GM23338 (cell line): ENCODE measurements at regions not wholly inside any gene's neighbourhood (a gene's known extent, or its start where the extent isn't known, plus 50 kb on each side); places are given as distances from the start of the nearest gene placed in this dataset.

Experiments used
- ATAC-seq: fragments of 200-7000 bp; cut with Tn5 transposase; 3 replicates; pipeline ENCODE4 v1.9.1; 2020
- DNase-seq: peaks from one replicate; pipeline ENCODE4 v3.0.0-alpha.2; 2015; ENCODE audit warnings: low spot score
- H2AFZ ChIP-seq: fragments of 200-600 bp; sonication (generic); 2 replicates; pipeline ENCODE4 v1.8.0; 2016; ENCODE audit warnings: antibody characterized with exemption, mild to moderate bottlenecking, moderate library complexity
- H3F3A ChIP-seq: fragments of 200-600 bp; sonication (generic); replicated peaks from 2 replicates; pipeline ENCODE4 v1.8.0; 2017; ENCODE audit warnings: antibody characterized with exemption, mixed run types, low read depth
- H3K27ac ChIP-seq: fragments of 200-600 bp; sonication (generic); 2 replicates; pipeline ENCODE4 v1.6.1; 2016; ENCODE audit warnings: low read depth
- H3K27me3 ChIP-seq: fragments of 200-600 bp; sonication (generic); 2 replicates; pipeline ENCODE4 v1.8.0; 2016; ENCODE audit warnings: mild to moderate bottlenecking, mixed run types, moderate library complexity; ENCODE audit not compliant: insufficient read depth
- H3K36me3 ChIP-seq: fragments of 200-600 bp; sonication (generic); 2 replicates; pipeline ENCODE4 v1.8.0; 2016; ENCODE audit warnings: mild to moderate bottlenecking; ENCODE audit not compliant: insufficient read depth
- H3K4me1 ChIP-seq: fragments of 200-600 bp; sonication (generic); 2 replicates; pipeline ENCODE4 v1.8.0; 2016; ENCODE audit warnings: mild to moderate bottlenecking, moderate library complexity; ENCODE audit not compliant: insufficient read depth
- H3K4me2 ChIP-seq: fragments of 200-600 bp; sonication (generic); 2 replicates; pipeline ENCODE4 v1.7.1; 2017; ENCODE audit warnings: mixed run types
- H3K4me3 ChIP-seq: fragments of 200-600 bp; sonication (generic); 2 replicates; pipeline ENCODE4 v1.6.1; 2016; ENCODE audit warnings: mixed run types
- H3K79me2 ChIP-seq: fragments of 200-600 bp; sonication (generic); replicated peaks from 2 replicates; pipeline ENCODE4 v1.8.0; 2017; ENCODE audit warnings: mild to moderate bottlenecking; ENCODE audit not compliant: insufficient read depth
- H3K9me2 ChIP-seq: fragments of 200-600 bp; sonication (generic); 2 replicates; pipeline ENCODE4 v1.8.0; 2017; ENCODE audit not compliant: insufficient read depth
- H4K20me1 ChIP-seq: fragments of 200-600 bp; sonication (generic); replicated peaks from 2 replicates; pipeline ENCODE4 v1.8.0; 2017; ENCODE audit warnings: mild to moderate bottlenecking; ENCODE audit not compliant: insufficient read depth
- H3K27ac Mint-ChIP-seq: 2 replicates; pipeline ENCODE4 v1.8.0; 2020; ENCODE audit warnings: inconsistent platforms, mild to moderate bottlenecking, moderate library complexity, mixed read lengths
- H3K27me3 Mint-ChIP-seq: 3 replicates; pipeline ENCODE4 v1.8.0; 2022; ENCODE audit warnings: low read depth, mild to moderate bottlenecking, moderate library complexity, mixed read lengths, inconsistent platforms; ENCODE audit not compliant: insufficient read depth, poor library complexity
- H3K36me3 Mint-ChIP-seq: 3 replicates; pipeline ENCODE4 v1.8.0; 2021; ENCODE audit warnings: low read depth, mild to moderate bottlenecking, inconsistent platforms, moderate library complexity, mixed read lengths
- H3K4me1 Mint-ChIP-seq: 3 replicates; pipeline ENCODE4 v1.8.0; 2020; ENCODE audit warnings: mild to moderate bottlenecking, inconsistent platforms, mixed read lengths
- H3K4me3 Mint-ChIP-seq: 3 replicates; pipeline ENCODE4 v1.8.0; 2021; ENCODE audit warnings: moderate library complexity, mild to moderate bottlenecking, inconsistent platforms, mixed read lengths
- H3K9me3 Mint-ChIP-seq: 3 replicates; pipeline ENCODE4 v1.8.0; 2020; ENCODE audit warnings: moderate library complexity, mild to moderate bottlenecking, inconsistent platforms, mixed read lengths
- CREB1 ChIP-seq: fragments of 250-450 bp; sonication (Bioruptor Pico); IDR thresholded peaks from 2 replicates; pipeline ENCODE4 v1.5.0; 2020; ENCODE audit warnings: low read depth, mild to moderate bottlenecking, moderate library complexity
- EZH2 ChIP-seq: fragments of 200-600 bp; sonication (generic); IDR thresholded peaks from one replicate; pipeline ENCODE4 v1.8.0; 2017; ENCODE audit warnings: antibody characterized with exemption, mild to moderate bottlenecking, low read depth; ENCODE audit not compliant: unreplicated experiment
- EZH2phosphoT487 ChIP-seq: fragments of 200-600 bp; sonication (generic); IDR thresholded peaks from one replicate; pipeline ENCODE4 v1.8.1; 2018; ENCODE audit warnings: antibody characterized with exemption; ENCODE audit not compliant: unreplicated experiment
- JUNB ChIP-seq: IDR thresholded peaks from one replicate; pipeline ENCODE4 v1.6.1; 2016; ENCODE audit warnings: antibody characterized with exemption; ENCODE audit not compliant: unreplicated experiment
- NANOG ChIP-seq: IDR thresholded peaks from 2 replicates; pipeline ENCODE4 v1.6.1; 2016; ENCODE audit warnings: antibody characterized with exemption, borderline replicate concordance
- POLR2AphosphoS5 ChIP-seq: IDR thresholded peaks from 2 replicates; pipeline ENCODE4 v1.6.1; 2016; ENCODE audit warnings: antibody characterized with exemption, low read depth
- STAT1 ChIP-seq: IDR thresholded peaks from one replicate; pipeline ENCODE4 v1.6.1; 2016; ENCODE audit warnings: antibody characterized with exemption; ENCODE audit not compliant: unreplicated experiment
- ZNF114 ChIP-seq: fragments of 250-450 bp; sonication (Bioruptor Pico); IDR thresholded peaks from 2 replicates; pipeline ENCODE4 v1.5.0; 2020; ENCODE audit warnings: mild to moderate bottlenecking, moderate library complexity
- ZNF331 ChIP-seq: fragments of 250-450 bp; sonication (Bioruptor Pico); IDR thresholded peaks from 2 replicates; pipeline ENCODE4 v1.5.0; 2020; ENCODE audit warnings: low read depth, mild to moderate bottlenecking, moderate library complexity
- TF ChIP-seq, protein P1 (sequence below): IDR thresholded peaks from one replicate; pipeline ENCODE4 v1.6.1; 2018; ENCODE audit warnings: antibody characterized with exemption; ENCODE audit not compliant: unreplicated experiment
- TF ChIP-seq, protein P2 (sequence below): fragments of 250-450 bp; sonication (Bioruptor Pico); IDR thresholded peaks from 2 replicates; pipeline ENCODE4 v1.5.0; 2020; ENCODE audit warnings: mild to moderate bottlenecking, moderate library complexity
- TF ChIP-seq, protein P3 (sequence below): IDR thresholded peaks from 2 replicates; pipeline ENCODE4 v1.6.1; 2016; ENCODE audit warnings: antibody characterized with exemption

DNA sequence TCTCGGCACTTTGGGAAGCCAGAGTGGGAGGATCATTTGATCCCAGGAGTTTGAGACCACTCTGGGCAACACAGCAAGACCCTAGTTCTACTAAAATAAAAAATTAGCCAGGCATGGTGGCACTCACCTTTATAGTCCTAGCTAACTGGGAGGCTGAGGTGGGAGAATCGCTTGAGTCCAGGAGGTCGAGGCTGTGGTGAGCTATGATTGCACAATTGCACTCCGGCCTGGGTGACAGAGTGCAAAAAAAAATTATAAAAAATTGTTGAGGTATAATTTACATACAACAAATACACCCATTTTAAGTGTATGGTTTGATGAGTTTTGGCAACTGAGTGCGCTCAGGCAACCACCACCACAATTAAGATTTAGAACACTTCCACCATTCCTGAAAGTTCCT is 108.5 kb upstream of the GADD45A start (continued):
- TF ChIP-seq JUNB (no peak), ZNF331 (CRISPR knock-in tag) (no peak), CREB1 (CRISPR knock-in tag) (no peak), POLR2AphosphoS5 (no peak)
- TF ChIP-seq, protein P1, sequence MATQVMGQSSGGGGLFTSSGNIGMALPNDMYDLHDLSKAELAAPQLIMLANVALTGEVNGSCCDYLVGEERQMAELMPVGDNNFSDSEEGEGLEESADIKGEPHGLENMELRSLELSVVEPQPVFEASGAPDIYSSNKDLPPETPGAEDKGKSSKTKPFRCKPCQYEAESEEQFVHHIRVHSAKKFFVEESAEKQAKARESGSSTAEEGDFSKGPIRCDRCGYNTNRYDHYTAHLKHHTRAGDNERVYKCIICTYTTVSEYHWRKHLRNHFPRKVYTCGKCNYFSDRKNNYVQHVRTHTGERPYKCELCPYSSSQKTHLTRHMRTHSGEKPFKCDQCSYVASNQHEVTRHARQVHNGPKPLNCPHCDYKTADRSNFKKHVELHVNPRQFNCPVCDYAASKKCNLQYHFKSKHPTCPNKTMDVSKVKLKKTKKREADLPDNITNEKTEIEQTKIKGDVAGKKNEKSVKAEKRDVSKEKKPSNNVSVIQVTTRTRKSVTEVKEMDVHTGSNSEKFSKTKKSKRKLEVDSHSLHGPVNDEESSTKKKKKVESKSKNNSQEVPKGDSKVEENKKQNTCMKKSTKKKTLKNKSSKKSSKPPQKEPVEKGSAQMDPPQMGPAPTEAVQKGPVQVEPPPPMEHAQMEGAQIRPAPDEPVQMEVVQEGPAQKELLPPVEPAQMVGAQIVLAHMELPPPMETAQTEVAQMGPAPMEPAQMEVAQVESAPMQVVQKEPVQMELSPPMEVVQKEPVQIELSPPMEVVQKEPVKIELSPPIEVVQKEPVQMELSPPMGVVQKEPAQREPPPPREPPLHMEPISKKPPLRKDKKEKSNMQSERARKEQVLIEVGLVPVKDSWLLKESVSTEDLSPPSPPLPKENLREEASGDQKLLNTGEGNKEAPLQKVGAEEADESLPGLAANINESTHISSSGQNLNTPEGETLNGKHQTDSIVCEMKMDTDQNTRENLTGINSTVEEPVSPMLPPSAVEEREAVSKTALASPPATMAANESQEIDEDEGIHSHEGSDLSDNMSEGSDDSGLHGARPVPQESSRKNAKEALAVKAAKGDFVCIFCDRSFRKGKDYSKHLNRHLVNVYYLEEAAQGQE, result no peak

DNA sequence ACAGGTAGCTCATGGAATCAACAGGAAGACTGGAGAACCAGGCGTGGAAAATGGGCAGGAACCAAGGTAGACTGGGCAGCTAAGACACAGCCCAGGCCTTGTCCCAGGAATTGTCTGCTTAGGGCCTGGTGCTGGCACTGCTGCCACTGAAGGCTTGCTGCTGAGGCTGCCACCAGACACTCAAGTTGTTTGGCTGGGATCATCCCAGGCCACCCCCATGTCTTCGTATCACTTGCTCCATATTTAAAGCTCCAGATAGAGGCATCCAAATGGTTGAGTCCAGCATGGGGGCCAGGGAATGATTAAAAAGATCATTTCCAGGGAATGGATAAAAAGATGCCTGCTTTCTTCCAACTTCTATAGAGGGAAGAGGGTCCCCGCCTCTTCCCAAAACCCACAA is 107.4 kb upstream of the GADD45A start:
- peaks cover 15% of the 10 kb centered on the region for H3K4me1 Mint-ChIP-seq
- 0 out of 2 replicates have a peak overlapping the region, but pooled peaks have one; percentile 15 for H2AFZ ChIP-seq
- TF ChIP-seq POLR2AphosphoS5 (no peak), EZH2phosphoT487 (no peak), NANOG (no peak), CREB1 (CRISPR knock-in tag) (no peak), JUNB (no peak), EZH2 (no peak), STAT1 (no peak), ZNF114 (no peak), ZNF331 (CRISPR knock-in tag) (no peak)
- TF ChIP-seq, protein P2, sequence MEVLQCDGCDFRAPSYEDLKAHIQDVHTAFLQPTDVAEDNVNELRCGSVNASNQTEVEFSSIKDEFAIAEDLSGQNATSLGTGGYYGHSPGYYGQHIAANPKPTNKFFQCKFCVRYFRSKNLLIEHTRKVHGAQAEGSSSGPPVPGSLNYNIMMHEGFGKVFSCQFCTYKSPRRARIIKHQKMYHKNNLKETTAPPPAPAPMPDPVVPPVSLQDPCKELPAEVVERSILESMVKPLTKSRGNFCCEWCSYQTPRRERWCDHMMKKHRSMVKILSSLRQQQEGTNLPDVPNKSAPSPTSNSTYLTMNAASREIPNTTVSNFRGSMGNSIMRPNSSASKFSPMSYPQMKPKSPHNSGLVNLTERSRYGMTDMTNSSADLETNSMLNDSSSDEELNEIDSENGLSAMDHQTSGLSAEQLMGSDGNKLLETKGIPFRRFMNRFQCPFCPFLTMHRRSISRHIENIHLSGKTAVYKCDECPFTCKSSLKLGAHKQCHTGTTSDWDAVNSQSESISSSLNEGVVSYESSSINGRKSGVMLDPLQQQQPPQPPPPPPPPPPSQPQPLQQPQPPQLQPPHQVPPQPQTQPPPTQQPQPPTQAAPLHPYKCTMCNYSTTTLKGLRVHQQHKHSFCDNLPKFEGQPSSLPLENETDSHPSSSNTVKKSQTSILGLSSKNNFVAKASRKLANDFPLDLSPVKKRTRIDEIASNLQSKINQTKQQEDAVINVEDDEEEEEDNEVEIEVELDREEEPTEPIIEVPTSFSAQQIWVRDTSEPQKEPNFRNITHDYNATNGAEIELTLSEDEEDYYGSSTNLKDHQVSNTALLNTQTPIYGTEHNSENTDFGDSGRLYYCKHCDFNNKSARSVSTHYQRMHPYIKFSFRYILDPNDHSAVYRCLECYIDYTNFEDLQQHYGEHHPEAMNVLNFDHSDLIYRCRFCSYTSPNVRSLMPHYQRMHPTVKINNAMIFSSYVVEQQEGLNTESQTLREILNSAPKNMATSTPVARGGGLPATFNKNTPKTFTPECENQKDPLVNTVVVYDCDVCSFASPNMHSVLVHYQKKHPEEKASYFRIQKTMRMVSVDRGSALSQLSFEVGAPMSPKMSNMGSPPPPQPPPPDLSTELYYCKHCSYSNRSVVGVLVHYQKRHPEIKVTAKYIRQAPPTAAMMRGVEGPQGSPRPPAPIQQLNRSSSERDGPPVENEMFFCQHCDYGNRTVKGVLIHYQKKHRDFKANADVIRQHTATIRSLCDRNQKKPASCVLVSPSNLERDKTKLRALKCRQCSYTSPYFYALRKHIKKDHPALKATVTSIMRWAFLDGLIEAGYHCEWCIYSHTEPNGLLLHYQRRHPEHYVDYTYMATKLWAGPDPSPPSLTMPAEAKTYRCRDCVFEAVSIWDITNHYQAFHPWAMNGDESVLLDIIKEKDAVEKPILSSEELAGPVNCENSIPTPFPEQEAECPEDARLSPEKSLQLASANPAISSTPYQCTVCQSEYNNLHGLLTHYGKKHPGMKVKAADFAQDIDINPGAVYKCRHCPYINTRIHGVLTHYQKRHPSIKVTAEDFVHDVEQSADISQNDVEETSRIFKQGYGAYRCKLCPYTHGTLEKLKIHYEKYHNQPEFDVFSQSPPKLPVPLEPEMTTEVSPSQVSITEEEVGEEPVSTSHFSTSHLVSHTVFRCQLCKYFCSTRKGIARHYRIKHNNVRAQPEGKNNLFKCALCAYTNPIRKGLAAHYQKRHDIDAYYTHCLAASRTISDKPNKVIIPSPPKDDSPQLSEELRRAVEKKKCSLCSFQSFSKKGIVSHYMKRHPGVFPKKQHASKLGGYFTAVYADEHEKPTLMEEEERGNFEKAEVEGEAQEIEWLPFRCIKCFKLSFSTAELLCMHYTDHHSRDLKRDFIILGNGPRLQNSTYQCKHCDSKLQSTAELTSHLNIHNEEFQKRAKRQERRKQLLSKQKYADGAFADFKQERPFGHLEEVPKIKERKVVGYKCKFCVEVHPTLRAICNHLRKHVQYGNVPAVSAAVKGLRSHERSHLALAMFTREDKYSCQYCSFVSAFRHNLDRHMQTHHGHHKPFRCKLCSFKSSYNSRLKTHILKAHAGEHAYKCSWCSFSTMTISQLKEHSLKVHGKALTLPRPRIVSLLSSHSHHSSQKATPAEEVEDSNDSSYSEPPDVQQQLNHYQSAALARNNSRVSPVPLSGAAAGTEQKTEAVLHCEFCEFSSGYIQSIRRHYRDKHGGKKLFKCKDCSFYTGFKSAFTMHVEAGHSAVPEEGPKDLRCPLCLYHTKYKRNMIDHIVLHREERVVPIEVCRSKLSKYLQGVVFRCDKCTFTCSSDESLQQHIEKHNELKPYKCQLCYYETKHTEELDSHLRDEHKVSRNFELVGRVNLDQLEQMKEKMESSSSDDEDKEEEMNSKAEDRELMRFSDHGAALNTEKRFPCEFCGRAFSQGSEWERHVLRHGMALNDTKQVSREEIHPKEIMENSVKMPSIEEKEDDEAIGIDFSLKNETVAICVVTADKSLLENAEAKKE (CRISPR knock-in tag), result no peak
- TF ChIP-seq, protein P3, sequence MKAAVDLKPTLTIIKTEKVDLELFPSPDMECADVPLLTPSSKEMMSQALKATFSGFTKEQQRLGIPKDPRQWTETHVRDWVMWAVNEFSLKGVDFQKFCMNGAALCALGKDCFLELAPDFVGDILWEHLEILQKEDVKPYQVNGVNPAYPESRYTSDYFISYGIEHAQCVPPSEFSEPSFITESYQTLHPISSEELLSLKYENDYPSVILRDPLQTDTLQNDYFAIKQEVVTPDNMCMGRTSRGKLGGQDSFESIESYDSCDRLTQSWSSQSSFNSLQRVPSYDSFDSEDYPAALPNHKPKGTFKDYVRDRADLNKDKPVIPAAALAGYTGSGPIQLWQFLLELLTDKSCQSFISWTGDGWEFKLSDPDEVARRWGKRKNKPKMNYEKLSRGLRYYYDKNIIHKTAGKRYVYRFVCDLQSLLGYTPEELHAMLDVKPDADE, result no peak

More for the DNA sequence above, 107.4 kb upstream of the GADD45A start:
- Histone ChIP-seq H3K4me1 (no peaks in the 10 kb centered on the region), H3K36me3 (no peaks in the 10 kb centered on the region), H3K4me3 (no peak overlapping the region), H3K27ac (no peak overlapping the region), H3K79me2 (no peaks in the 10 kb centered on the region), H4K20me1 (no peaks in the 10 kb centered on the region), H3K27me3 (no peaks in the 10 kb centered on the region), H3F3A (no peaks in the 10 kb centered on the region), H3K4me2 (no peak overlapping the region), H3K9me2 (peaks cover 7% of the 10 kb centered on the region; the same call in 1 of the 2 replicates)
- Mint-ChIP-seq H3K36me3 (no peaks in the 10 kb centered on the region), H3K27ac (no peak overlapping the region), H3K27me3 (peaks cover 2% of the 10 kb centered on the region), H3K4me3 (no peak overlapping the region), H3K9me3 (no peaks in the 10 kb centered on the region)
- no peak for DNase-seq
- no peak for ATAC-seq
